ENCODE measurements at regions not wholly inside any gene's neighbourhood (a gene's known extent, or its start where the extent isn't known, plus 50 kb on each side); places are given as distances from the start of the nearest gene placed in this dataset.

- TF ChIP-seq CTCF (IDR thresholded peaks at IDR 0.05) = no peak
- no peak for TF ChIP-seq EZH2 (IDR thresholded peaks at IDR 0.05; ENCODE audit: borderline replicate concordance, insufficient read depth, low read depth, low read length, poor library complexity, severe bottlenecking)
Observed at GRCh38 chr7:17133977-17134376, 164.5 kb upstream of the AHR start.

All from B cell (primary cell).